ENCODE measurements at regions not wholly inside any gene's neighbourhood (a gene's known extent, or its start where the extent isn't known, plus 50 kb on each side); places are given as distances from the start of the nearest gene placed in this dataset.

DNA sequence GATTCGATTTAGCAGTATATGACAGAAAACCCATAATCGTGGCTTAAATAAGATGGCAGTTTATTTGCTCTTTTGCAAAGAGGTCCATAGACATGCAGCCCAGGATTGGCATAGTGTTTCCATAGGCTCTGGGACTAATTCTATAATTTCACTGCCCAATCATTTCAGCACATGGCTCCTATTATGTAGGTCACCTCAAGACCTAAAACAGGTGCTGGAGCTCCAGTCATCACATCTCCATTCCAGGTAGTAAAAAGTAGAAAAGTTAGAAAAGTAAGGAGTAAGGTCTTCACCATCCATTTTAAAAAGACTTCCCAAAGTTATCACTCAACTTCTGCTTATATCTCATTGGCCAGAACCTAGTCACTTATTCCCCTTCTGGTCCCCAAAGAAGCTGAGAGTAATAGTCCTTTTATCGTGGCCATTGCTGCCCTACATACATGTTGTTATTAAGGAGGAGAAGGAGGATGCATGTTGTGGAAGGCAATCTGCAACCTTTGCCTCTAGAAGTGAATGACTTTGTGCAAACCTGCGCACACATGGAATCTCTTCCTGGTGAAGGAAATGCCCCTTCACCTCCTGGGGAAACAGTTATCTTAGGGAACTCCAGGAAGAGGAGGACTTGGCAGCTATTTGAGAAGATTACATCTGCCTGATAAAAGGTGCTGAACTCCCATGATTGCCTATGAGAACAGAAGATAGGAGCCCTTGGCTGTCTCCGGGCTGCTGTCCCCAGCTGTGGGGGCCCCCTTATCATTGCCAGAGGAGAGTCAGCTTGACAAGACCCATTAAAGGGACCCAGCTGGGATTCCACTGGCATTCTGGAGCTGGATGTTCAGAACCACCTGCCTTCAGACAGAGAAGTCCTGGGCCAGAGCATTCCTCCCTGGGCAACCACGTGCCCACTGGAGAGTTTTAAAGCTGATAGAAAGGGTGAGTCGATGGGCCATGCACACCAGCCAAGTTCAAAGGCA lies 330.6 kb upstream of the ZMIZ1 start:
- TF ChIP-seq, protein P1, sequence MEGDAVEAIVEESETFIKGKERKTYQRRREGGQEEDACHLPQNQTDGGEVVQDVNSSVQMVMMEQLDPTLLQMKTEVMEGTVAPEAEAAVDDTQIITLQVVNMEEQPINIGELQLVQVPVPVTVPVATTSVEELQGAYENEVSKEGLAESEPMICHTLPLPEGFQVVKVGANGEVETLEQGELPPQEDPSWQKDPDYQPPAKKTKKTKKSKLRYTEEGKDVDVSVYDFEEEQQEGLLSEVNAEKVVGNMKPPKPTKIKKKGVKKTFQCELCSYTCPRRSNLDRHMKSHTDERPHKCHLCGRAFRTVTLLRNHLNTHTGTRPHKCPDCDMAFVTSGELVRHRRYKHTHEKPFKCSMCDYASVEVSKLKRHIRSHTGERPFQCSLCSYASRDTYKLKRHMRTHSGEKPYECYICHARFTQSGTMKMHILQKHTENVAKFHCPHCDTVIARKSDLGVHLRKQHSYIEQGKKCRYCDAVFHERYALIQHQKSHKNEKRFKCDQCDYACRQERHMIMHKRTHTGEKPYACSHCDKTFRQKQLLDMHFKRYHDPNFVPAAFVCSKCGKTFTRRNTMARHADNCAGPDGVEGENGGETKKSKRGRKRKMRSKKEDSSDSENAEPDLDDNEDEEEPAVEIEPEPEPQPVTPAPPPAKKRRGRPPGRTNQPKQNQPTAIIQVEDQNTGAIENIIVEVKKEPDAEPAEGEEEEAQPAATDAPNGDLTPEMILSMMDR (IDR thresholded peaks at IDR 0.05; ENCODE audit: low read depth, low read length), result no peak

DNA sequence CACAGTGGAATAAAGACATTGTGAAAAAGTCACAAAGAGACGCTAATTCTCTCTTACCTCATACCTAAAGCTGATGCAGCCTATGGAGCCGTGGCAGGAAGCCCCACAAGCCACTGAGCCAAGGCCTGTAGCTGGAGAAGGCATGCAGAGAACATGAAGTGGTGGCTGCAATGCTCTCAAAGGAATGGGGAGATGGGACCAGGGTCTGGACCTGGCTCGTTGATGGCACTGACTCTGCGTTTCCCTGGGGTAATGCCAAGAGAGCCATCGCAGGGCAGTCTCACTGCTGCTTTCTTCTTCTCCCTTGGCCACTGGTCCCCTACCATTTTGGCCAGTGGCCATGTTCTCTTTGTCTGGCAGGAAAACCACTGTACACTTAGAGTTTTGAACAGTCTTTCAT lies 329.9 kb upstream of the ZMIZ1 start:
- TF ChIP-seq, protein P1 (IDR thresholded peaks at IDR 0.05; ENCODE audit: low read depth, low read length), result no peak
- H3K4me3 ChIP-seq (ENCODE audit: low read depth, low read length), result no peak overlapping the region

More for the DNA sequence above, 330.6 kb upstream of the ZMIZ1 start:
- no peak overlapping the region for H3K4me3 ChIP-seq (ENCODE audit: low read depth, low read length)

DNA sequence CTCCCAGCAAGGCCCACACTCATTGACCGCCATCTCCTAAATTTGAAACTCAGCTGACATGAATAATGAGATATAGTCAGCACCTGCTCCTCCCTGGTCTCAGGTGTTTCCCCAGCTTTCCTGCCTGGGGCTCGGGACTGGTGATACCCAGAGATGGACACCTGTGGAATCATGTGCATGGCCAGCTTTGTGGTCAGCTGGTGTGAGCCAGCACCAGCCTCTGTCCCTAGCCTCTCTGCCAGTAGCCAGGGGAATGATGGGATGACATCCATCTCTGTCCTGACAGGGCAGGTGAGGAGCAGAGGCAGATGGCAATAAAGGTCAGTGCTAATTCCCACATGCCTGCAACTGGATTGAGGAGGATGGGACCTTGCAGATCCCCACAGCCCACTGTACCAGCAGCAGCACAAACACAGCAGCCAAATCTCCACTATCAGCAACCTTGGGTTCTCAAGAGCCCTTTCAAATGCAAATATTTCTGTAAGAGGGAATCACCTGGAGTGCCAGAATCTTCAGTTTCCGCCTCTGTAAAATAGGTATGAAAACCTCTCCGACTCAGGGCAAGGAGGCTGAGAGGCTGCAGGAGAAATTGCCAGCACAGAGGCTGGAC lies 329.2 kb upstream of the ZMIZ1 start:
- TF ChIP-seq, protein P1 (IDR thresholded peaks at IDR 0.05; ENCODE audit: low read depth, low read length), result no peak
- no peak overlapping the region for H3K4me3 ChIP-seq (ENCODE audit: low read depth, low read length)

DNA sequence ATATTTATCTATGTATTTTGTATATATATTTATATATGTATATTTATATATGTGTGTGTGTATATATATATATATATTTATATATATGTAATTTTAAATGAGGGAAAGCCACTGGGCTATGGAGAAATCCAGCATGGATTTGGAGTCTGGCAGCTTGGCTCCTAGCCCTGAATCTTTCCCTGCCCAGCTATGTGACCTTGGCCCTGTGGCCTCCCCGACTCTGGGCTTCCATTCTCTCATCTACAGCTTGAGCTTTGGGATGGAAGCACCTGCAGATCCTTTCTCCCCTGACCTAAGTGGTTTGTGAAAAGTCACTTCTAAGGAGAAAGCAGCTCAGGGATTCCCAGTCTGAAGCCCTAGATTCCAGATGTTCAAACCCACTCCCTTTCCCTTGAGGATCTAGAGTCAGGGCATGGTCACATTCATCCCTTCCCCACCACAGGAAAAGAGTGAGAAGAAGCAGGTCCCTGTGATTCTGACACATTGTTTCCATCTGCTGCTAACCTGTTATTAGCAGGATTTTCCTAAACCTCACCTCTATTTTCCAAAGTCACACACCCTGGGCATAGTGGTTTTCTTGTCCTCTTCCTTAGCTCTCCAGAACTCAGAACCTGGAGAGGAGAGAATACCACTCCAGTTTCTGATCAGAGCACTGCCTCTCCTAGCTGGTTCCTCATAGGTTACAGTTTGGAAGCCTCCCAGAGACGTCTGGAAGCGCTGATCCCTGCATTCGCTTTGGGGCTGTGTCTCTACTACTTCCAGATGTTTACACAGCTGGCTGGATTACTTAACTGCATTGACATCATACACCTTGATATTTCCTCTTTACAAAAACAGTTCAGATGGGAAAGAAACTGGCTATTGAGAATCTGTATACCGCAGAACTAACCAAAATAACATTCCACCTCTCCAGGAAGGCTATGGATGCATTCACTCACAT lies 327.5 kb upstream of the ZMIZ1 start:
- TF ChIP-seq, protein P1 (IDR thresholded peaks at IDR 0.05; ENCODE audit: low read depth, low read length), result no peak
- no peak overlapping the region for H3K4me3 ChIP-seq (ENCODE audit: low read depth, low read length)

DNA sequence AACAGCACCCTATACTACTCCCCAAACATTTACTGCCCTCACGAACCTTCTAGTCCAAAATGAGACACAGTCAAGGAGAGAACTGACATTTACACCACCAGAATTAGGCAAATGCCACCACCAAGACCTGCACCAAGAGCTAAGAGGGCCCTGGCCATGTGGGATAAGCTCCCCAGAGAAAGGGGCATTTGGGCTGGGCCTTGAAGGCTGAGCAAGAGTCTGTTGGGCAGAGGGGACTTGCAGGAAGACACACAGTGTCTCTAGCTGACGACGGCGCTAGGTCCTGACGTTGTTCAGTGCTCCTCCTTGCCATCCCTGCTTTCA lies 326.4 kb upstream of the ZMIZ1 start:
- no peak overlapping the region for H3K4me3 ChIP-seq (ENCODE audit: low read depth, low read length)
- TF ChIP-seq, protein P1 (IDR thresholded peaks at IDR 0.05; ENCODE audit: low read depth, low read length), result no peak

DNA sequence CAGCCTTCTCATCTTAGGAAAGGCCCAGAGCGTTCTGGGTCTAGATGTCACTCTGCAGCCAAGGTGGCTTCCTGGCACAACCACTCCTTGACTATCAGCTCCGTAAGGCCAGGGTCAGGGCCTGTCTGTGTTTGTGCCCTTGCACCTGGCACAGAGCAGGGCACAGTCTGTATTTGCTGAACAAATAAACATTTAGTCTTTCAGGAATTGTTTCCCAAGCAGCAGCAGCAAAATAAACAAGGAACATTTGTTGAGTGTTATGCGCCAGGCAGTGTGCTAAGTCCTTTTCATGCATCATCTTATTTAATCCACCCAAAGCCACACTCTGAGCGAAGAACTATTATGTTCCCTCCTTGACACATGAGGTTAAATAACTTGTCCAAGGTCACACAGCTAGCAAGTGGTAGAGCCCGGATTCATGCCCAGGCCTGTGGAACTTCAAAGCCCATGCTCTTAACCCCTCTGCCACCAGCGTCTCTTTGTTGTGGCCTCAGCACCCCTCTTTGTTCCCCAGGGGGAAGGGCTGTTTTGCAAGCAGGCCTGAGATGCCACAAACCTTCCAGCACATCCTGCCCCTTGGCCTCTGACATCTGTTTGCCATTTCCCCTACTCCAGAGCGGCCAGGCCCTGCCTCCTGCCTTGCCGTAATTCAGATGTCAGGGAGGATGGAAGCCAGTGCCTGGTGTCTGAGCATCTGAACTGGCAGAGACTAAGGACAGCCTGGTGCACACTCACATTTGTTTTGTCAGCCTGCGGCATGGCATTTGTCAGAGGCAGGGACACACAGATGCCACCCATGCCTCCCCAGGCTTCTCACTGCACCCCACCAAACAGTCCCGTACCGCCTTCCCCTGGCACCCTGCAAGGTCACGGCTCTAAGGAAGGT lies 325.8 kb upstream of the ZMIZ1 start:
- no peak overlapping the region for H3K4me3 ChIP-seq (ENCODE audit: low read depth, low read length)
- TF ChIP-seq, protein P1 (IDR thresholded peaks at IDR 0.05; ENCODE audit: low read depth, low read length), result no peak
